ENCODE measurements at regions not wholly inside any gene's neighbourhood (a gene's known extent, or its start where the extent isn't known, plus 50 kb on each side); places are given as distances from the start of the nearest gene placed in this dataset.

DNA sequence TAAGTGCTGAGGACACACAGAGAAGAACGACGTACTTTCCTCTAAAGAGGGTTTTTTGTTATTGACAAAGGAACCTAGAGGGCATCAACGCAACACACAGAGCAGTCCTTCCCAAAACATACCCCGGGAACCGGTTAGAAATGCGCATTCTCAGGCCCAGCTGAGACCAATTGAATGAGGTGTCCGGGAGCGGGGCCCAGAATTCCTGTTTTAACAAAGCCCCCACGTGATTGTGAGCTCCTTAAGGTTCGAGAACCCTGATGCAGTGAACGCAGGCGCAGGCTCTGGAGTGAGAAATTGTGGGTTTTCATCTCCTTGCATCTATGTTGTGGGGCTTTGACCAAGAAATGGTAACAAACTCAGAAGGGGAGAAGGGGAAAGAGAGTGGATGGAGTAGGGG is 51.0 kb upstream of the TBX3 start:
- ChIA-PET CTCF (no interaction called here), POLR2A (no interaction called here)
- Mint-ChIP-seq H3K27ac (no peak overlapping the region), H3K4me3 (no peak overlapping the region), H3K36me3 (ENCODE audit: low read depth) (no peaks in the 10 kb centered on the region), H3K27me3 (ENCODE audit: low read depth) (peaks cover 22% of the 10 kb centered on the region), H3K9me3 (ENCODE audit: insufficient read depth) (no peaks in the 10 kb centered on the region), H3K4me1 (ENCODE audit: low read depth) (no peaks in the 10 kb centered on the region)
- ATAC-seq (no peak), DNase-seq (no peak)

GRCh38 chr12:114733919-114734318 is 49.9 kb upstream of the TBX3 start:
- no peaks in the 10 kb centered on the region for H3K9me3 Mint-ChIP-seq (ENCODE audit: insufficient read depth)
- ATAC-seq (no peak), DNase-seq (no peak)
- no peaks in the 10 kb centered on the region for H3K4me1 Mint-ChIP-seq (ENCODE audit: low read depth)
- H3K36me3 Mint-ChIP-seq (ENCODE audit: low read depth) = no peaks in the 10 kb centered on the region
- POLR2A ChIA-PET = no interaction called here
- H3K27ac Mint-ChIP-seq = no peak overlapping the region
- CTCF ChIA-PET = no interaction called here
- H3K27me3 Mint-ChIP-seq (ENCODE audit: low read depth) = peaks cover 22% of the 10 kb centered on the region
- H3K4me3 Mint-ChIP-seq = no peak overlapping the region
